ENCODE measurements at regions not wholly inside any gene's neighbourhood (a gene's known extent, or its start where the extent isn't known, plus 50 kb on each side); places are given as distances from the start of the nearest gene placed in this dataset.

GRCh38 chr1:25148673-25149300, 83.5 kb downstream of the SYF2 start:
- peak; percentile 63 for DNase-seq
- Mint-ChIP-seq H3K4me1 (ENCODE audit: low read depth) (peaks cover 5% of the 10 kb centered on the region), H3K4me3 (no peak overlapping the region), H3K27ac (no peak overlapping the region), H3K27me3 (ENCODE audit: low read depth) (peaks cover 47% of the 10 kb centered on the region), H3K36me3 (ENCODE audit: low read depth) (no peaks in the 10 kb centered on the region), H3K9me3 (ENCODE audit: insufficient read depth) (no peaks in the 10 kb centered on the region)
- POLR2A ChIA-PET = interaction anchor here (0.6 kb wide), 1 partner anchor 14 kb away, joined by 3 read pairs; no protein-coding TSS in a partner anchor
- ATAC-seq = peak; percentile 63
- CTCF ChIA-PET = interaction anchor here (0.6 to 3.1 kb wide), 21 partner anchors 8 to 377 kb away, joined by 3 to 15 read pairs (median 4); partner anchors contain the start of gene RUNX3

GRCh38 chr1:25146451-25146855, 85.8 kb downstream of the SYF2 start:
- CTCF ChIA-PET = no interaction called here
- Mint-ChIP-seq H3K27ac (no peak overlapping the region), H3K9me3 (ENCODE audit: insufficient read depth) (no peaks in the 10 kb centered on the region), H3K36me3 (ENCODE audit: low read depth) (no peaks in the 10 kb centered on the region), H3K4me1 (ENCODE audit: low read depth) (peaks cover 5% of the 10 kb centered on the region), H3K4me3 (no peak overlapping the region), H3K27me3 (ENCODE audit: low read depth) (peaks cover 43% of the 10 kb centered on the region)
- POLR2A ChIA-PET = no interaction called here
- ATAC-seq (no peak), DNase-seq (no peak)

- H3K36me3 Mint-ChIP-seq (ENCODE audit: low read depth) = no peaks in the 10 kb centered on the region
These were observed 86.4 kb downstream of the SYF2 start for GRCh38 chr1:25145775-25146393.

GRCh38 chr1:25140073-25140797, 92.1 kb downstream of the SYF2 start:
- H3K9me3 Mint-ChIP-seq (ENCODE audit: insufficient read depth) = no peaks in the 10 kb centered on the region
- no peak overlapping the region for H3K27ac Mint-ChIP-seq
- DNase-seq (no peak), ATAC-seq (peak; percentile 44)
- H3K27me3 Mint-ChIP-seq (ENCODE audit: low read depth) = peaks cover 43% of the 10 kb centered on the region
- peaks cover 11% of the 10 kb centered on the region for H3K4me1 Mint-ChIP-seq (ENCODE audit: low read depth)
- POLR2A ChIA-PET = interaction anchor here (1.1 kb wide), 1 partner anchor 188 kb away, joined by 3 read pairs; no protein-coding TSS in a partner anchor
- CTCF ChIA-PET = interaction anchor here (2.2 kb wide), 1 partner anchor 8 kb away, joined by 9 read pairs; no protein-coding TSS in a partner anchor
- H3K4me3 Mint-ChIP-seq = no peak overlapping the region
- no peaks in the 10 kb centered on the region for H3K36me3 Mint-ChIP-seq (ENCODE audit: low read depth)

More at GRCh38 chr1:25145775-25146393, 86.4 kb downstream of the SYF2 start:
- ChIA-PET POLR2A (no interaction called here), CTCF (interaction anchor here (0.9 kb wide), 1 partner anchor 44 kb away, joined by 5 read pairs; no protein-coding TSS in a partner anchor)
- Mint-ChIP-seq H3K4me1 (ENCODE audit: low read depth) (peaks cover 5% of the 10 kb centered on the region), H3K27ac (no peak overlapping the region), H3K27me3 (ENCODE audit: low read depth) (peaks cover 41% of the 10 kb centered on the region), H3K4me3 (no peak overlapping the region), H3K9me3 (ENCODE audit: insufficient read depth) (no peaks in the 10 kb centered on the region)
- no peak for DNase-seq
- no peak for ATAC-seq

GRCh38 chr1:25137521-25138395, 94.5 kb downstream of the SYF2 start:
- H3K9me3 Mint-ChIP-seq (ENCODE audit: insufficient read depth) = no peaks in the 10 kb centered on the region
- POLR2A ChIA-PET = interaction anchor here (0.7 kb wide), 1 partner anchor 207 kb away, joined by 3 read pairs; no protein-coding TSS in a partner anchor

GRCh38 chr1:25137106-25137505, 95.2 kb downstream of the SYF2 start:
- CTCF ChIA-PET = interaction anchor here (1.0 to 1.3 kb wide), 3 partner anchors 12 to 289 kb away, joined by 3 to 4 read pairs (median 3); no protein-coding TSS in a partner anchor
- peaks cover 46% of the 10 kb centered on the region for H3K27me3 Mint-ChIP-seq (ENCODE audit: low read depth)

More at GRCh38 chr1:25137521-25138395, 94.5 kb downstream of the SYF2 start:
- Mint-ChIP-seq H3K36me3 (ENCODE audit: low read depth) (no peaks in the 10 kb centered on the region), H3K4me1 (ENCODE audit: low read depth) (peaks cover 11% of the 10 kb centered on the region), H3K27ac (no peak overlapping the region), H3K27me3 (ENCODE audit: low read depth) (peaks cover 47% of the 10 kb centered on the region), H3K4me3 (no peak overlapping the region)
- ATAC-seq = no peak
- CTCF ChIA-PET = interaction anchor here (1.0 to 1.9 kb wide), 5 partner anchors 12 to 290 kb away, joined by 3 to 6 read pairs (median 4); no protein-coding TSS in a partner anchor
- no peak for DNase-seq

GRCh38 chr1:25135909-25136308, 96.4 kb downstream of the SYF2 start:
- ChIA-PET CTCF (no interaction called here), POLR2A (no interaction called here)
- ATAC-seq (no peak), DNase-seq (no peak)
- Mint-ChIP-seq H3K27me3 (ENCODE audit: low read depth) (peaks cover 49% of the 10 kb centered on the region), H3K4me3 (no peak overlapping the region), H3K9me3 (ENCODE audit: insufficient read depth) (no peaks in the 10 kb centered on the region), H3K27ac (no peak overlapping the region), H3K4me1 (ENCODE audit: low read depth) (peaks cover 11% of the 10 kb centered on the region), H3K36me3 (ENCODE audit: low read depth) (no peaks in the 10 kb centered on the region)

More at GRCh38 chr1:25137106-25137505, 95.2 kb downstream of the SYF2 start:
- Mint-ChIP-seq H3K4me1 (ENCODE audit: low read depth) (peaks cover 11% of the 10 kb centered on the region), H3K9me3 (ENCODE audit: insufficient read depth) (no peaks in the 10 kb centered on the region), H3K4me3 (no peak overlapping the region), H3K36me3 (ENCODE audit: low read depth) (no peaks in the 10 kb centered on the region), H3K27ac (no peak overlapping the region)
- no peak for DNase-seq
- no peak for ATAC-seq
- POLR2A ChIA-PET = interaction anchor here (0.7 kb wide), 1 partner anchor 207 kb away, joined by 3 read pairs; no protein-coding TSS in a partner anchor

GRCh38 chr1:25134801-25135461, 97.4 kb downstream of the SYF2 start:
- Mint-ChIP-seq H3K36me3 (ENCODE audit: low read depth) (no peaks in the 10 kb centered on the region), H3K4me1 (ENCODE audit: low read depth) (peaks cover 3% of the 10 kb centered on the region), H3K27me3 (ENCODE audit: low read depth) (peaks cover 46% of the 10 kb centered on the region), H3K4me3 (no peak overlapping the region), H3K9me3 (ENCODE audit: insufficient read depth) (no peaks in the 10 kb centered on the region), H3K27ac (no peak overlapping the region)
- ChIA-PET POLR2A (interaction anchor here (0.6 kb wide), 1 partner anchor 14 kb away, joined by 3 read pairs; no protein-coding TSS in a partner anchor), CTCF (interaction anchor here (0.9 kb wide), 1 partner anchor 13 kb away, joined by 3 read pairs; no protein-coding TSS in a partner anchor)
- ATAC-seq (no peak), DNase-seq (no peak)

GRCh38 chr1:25134307-25134706, 98.0 kb downstream of the SYF2 start:
- no peaks in the 10 kb centered on the region for H3K36me3 Mint-ChIP-seq (ENCODE audit: low read depth)
- no peak for DNase-seq
- no peak overlapping the region for H3K4me3 Mint-ChIP-seq
- no peaks in the 10 kb centered on the region for H3K9me3 Mint-ChIP-seq (ENCODE audit: insufficient read depth)
- peaks cover 2% of the 10 kb centered on the region for H3K4me1 Mint-ChIP-seq (ENCODE audit: low read depth)
- POLR2A ChIA-PET = no interaction called here
- no peak overlapping the region for H3K27ac Mint-ChIP-seq
- peaks cover 47% of the 10 kb centered on the region for H3K27me3 Mint-ChIP-seq (ENCODE audit: low read depth)
- CTCF ChIA-PET = interaction anchor here (0.9 kb wide), 1 partner anchor 13 kb away, joined by 3 read pairs; no protein-coding TSS in a partner anchor
- ATAC-seq = no peak

- no peak overlapping the region for H3K4me3 Mint-ChIP-seq
- H3K9me3 Mint-ChIP-seq (ENCODE audit: insufficient read depth) = no peaks in the 10 kb centered on the region
- no peaks in the 10 kb centered on the region for H3K36me3 Mint-ChIP-seq (ENCODE audit: low read depth)
- no peak for ATAC-seq
- ChIA-PET POLR2A (no interaction called here), CTCF (no interaction called here)
- no peak for DNase-seq
- no peak overlapping the region for H3K27ac Mint-ChIP-seq
- peaks cover 33% of the 10 kb centered on the region for H3K27me3 Mint-ChIP-seq (ENCODE audit: low read depth)
- no peaks in the 10 kb centered on the region for H3K4me1 Mint-ChIP-seq (ENCODE audit: low read depth)
These were observed 100.5 kb downstream of the SYF2 start for GRCh38 chr1:25131794-25132193.
